ENCODE measurements at regions not wholly inside any gene's neighbourhood (a gene's known extent, or its start where the extent isn't known, plus 50 kb on each side); places are given as distances from the start of the nearest gene placed in this dataset.
"Not testable (repeated sequence)": the region's sequence is repeated elsewhere in the genome, so short reads cannot be mapped to it uniquely, and the experiment has no call there.

GRCh38 chr15:88993662-88994061, 80.5 kb upstream of the MFGE8 start:
- no peak overlapping the region for H3K4me3 ChIP-seq (ENCODE audit: low read depth, low read length)
- TF ChIP-seq, protein P1, sequence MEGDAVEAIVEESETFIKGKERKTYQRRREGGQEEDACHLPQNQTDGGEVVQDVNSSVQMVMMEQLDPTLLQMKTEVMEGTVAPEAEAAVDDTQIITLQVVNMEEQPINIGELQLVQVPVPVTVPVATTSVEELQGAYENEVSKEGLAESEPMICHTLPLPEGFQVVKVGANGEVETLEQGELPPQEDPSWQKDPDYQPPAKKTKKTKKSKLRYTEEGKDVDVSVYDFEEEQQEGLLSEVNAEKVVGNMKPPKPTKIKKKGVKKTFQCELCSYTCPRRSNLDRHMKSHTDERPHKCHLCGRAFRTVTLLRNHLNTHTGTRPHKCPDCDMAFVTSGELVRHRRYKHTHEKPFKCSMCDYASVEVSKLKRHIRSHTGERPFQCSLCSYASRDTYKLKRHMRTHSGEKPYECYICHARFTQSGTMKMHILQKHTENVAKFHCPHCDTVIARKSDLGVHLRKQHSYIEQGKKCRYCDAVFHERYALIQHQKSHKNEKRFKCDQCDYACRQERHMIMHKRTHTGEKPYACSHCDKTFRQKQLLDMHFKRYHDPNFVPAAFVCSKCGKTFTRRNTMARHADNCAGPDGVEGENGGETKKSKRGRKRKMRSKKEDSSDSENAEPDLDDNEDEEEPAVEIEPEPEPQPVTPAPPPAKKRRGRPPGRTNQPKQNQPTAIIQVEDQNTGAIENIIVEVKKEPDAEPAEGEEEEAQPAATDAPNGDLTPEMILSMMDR (IDR thresholded peaks at IDR 0.05; ENCODE audit: low read depth, low read length), result no peak

DNA sequence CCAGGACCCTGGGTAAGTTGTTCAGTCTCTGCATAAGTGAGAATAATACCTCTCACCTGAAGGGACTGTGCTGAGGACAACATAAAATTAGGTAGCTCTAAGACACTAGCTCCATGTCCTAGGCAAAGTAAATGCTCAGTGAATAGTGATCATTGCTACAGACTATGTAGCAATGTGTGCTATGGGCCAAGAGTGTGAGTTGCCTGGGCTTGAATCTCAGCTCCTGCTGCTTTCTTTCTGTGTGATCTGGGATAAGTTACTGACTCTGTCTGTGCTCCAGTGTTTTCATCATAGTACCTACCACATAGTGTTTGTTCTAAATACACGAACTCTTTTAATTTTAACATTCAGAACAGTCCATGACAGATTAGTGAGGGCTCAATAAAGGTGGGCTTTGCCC, 81.1 kb upstream of the MFGE8 start:
- TF ChIP-seq, protein P1 (IDR thresholded peaks at IDR 0.05; ENCODE audit: low read depth, low read length), result no peak
- no peak overlapping the region for H3K4me3 ChIP-seq (ENCODE audit: low read depth, low read length)

DNA sequence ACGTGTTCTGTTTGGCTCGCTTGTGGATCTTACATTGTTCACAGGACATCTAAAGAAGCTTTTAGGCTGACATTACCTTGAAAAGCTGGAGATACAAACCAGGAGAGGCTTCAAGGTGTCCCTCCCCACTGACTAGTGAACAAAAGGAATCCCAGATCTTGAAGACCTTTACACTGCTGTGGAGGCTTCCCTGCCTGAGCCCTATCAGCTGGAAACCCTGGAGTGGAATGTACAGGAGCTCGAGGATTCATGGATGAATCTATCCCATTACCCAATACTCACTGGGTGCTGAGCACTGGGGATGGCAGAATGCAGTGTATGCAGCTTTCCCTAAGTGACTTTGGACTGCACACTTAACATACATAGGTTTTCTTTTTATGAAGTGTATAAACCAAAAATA, 82.3 kb upstream of the MFGE8 start:
- TF ChIP-seq, protein P1 (IDR thresholded peaks at IDR 0.05; ENCODE audit: low read depth, low read length), result no peak
- H3K4me3 ChIP-seq (ENCODE audit: low read depth, low read length), result no peak overlapping the region

DNA sequence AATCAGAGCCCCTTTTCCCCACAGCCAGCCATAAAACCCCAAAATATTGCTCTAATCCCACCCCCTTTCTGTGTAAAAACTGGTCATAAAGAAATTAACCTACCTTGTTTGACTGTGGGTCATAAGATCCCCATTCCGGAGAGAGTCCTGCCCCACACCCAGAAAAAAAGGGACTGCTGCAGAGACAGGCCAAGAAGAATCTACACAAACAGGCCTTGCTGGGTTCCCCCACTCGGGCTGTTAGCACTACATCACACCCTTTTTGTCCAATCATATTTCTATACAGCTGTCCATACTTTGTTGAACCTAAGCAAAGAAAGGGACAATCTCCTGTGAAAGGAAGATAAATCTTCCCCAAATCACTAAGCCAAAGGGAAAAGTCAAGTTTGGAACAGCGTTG, 84.4 kb upstream of the MFGE8 start:
- TF ChIP-seq, protein P1 (IDR thresholded peaks at IDR 0.05; ENCODE audit: low read depth, low read length), result no peak
- H3K4me3 ChIP-seq (ENCODE audit: low read depth, low read length), result no peak overlapping the region

DNA sequence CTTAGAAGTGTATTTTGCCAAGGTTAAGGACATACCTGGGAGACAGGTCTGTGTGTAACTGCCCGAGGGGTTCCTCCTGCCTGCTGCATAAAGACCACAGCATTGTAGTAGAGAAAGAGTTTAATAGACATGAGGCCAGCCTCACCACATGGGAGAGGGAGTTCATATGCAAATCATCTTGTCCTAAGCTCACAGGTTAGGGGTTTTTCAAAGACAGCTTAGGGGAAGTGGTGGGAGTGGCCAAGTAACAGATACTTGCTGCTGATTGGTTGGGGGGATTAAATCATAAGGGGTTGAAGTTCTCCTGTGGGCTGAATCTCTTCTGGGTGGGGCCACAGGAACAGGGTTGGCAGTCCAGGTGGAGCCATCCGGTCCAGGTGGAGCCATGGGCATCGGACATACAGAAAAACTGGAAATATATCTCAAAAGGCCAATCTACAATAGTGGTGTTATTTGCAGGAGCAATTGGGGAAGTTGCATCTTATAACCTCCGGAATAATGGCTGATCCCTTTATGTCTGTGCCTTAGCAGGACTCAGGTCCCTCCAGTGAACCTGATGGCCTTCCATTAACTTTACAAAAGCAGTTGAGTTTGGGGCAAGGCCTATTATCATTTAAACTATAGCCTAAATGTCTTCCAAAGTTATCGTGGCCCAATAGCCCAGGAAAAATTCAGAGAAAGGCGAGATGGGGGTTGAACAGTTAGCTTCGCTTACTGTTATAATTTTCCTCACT, 86.0 kb upstream of the MFGE8 start:
- H3K4me3 ChIP-seq (ENCODE audit: low read depth, low read length), result no peak overlapping the region
- TF ChIP-seq, protein P1 (IDR thresholded peaks at IDR 0.05; ENCODE audit: low read depth, low read length), result no peak

DNA sequence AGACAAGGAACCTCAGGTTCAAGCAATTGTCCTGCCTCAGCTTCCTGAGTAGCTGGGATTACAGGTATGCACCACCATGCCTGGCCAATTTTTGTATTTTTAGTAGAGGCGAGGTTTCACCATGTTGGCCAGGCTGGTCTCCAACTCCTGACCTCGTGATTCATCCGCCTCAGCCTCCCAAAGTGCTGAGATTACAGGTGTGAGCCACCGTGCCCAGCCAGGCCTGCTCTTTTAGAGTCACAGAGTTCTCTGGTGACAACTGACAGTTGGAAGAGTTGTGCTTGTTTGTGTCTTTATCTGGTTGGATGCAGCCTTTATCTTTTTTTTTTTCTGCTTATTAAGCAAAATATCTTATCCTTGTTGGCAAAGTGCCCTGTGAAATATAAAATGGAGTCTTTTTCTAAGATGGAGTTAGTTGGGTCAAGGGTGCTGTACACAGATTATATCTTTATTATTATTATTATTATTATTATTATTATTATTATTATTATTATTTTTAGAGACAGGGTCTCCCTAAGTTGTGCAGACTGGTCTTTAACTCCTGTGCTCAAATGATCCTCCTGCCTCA, 86.5 kb upstream of the ABHD2 start:
- H3K4me3 ChIP-seq (ENCODE audit: low read depth, low read length), result not testable (repeated sequence)

DNA sequence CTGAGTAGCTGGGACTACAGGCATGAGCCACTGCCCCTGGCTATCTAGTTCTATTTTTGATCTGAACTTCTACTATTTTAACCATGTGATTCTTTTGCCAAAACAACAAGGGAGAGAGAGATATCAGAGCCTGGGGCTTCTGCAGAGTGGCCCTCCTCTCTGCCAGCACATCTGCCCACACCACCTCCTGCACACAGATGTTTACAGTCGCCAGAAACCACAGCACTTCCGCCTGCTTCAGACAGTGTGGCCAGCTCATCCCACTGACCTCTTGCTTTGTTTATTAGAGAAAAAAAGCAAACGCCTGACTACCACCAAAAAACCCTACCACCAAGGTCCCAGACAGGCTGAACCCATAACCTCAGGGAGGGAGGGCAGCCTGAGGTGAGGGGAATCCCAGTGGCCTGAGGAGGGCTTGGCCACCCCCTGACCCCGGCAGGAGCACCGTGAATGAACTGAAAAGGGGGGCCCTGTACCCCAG, 85.9 kb upstream of the ABHD2 start:
- TF ChIP-seq, protein P1 (IDR thresholded peaks at IDR 0.05; ENCODE audit: low read depth, low read length), result no peak
- no peak overlapping the region for H3K4me3 ChIP-seq (ENCODE audit: low read depth, low read length)
